ENCODE measurements at regions not wholly inside any gene's neighbourhood (a gene's known extent, or its start where the extent isn't known, plus 50 kb on each side); places are given as distances from the start of the nearest gene placed in this dataset.

DNA sequence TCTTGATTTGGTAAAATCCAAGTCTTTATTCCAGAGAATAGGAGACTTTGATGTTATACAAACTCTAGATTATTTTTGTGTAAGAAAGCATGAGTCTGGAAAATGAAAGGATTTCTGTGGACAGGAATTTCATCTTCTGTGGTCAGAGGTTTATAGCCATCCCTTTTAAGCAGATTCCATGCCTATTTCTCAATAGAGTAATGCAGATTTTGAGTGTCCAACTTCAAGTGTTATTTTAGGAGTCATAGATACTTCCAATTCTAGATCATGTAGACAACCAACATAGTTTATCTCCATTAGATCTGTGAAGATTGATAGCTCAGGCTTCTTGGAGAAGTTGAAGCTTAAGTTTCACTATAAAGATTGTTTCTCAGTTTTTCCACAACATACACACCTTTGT is 379.7 kb downstream of the PSAT1 start:
- Mint-ChIP-seq H3K4me3 (no peak overlapping the region), H3K36me3 (ENCODE audit: low read depth) (no peaks in the 10 kb centered on the region), H3K9me3 (no peaks in the 10 kb centered on the region), H3K27me3 (no peaks in the 10 kb centered on the region), H3K27ac (no peak overlapping the region), H3K4me1 (no peaks in the 10 kb centered on the region)
- POLR2A ChIA-PET = no interaction called here
- DNase-seq = no peak
- intact Hi-C loops (cut with micrococcal nuclease) = no loop called here
- CTCF ChIA-PET = no interaction called here
- TF ChIP-seq, protein P1, sequence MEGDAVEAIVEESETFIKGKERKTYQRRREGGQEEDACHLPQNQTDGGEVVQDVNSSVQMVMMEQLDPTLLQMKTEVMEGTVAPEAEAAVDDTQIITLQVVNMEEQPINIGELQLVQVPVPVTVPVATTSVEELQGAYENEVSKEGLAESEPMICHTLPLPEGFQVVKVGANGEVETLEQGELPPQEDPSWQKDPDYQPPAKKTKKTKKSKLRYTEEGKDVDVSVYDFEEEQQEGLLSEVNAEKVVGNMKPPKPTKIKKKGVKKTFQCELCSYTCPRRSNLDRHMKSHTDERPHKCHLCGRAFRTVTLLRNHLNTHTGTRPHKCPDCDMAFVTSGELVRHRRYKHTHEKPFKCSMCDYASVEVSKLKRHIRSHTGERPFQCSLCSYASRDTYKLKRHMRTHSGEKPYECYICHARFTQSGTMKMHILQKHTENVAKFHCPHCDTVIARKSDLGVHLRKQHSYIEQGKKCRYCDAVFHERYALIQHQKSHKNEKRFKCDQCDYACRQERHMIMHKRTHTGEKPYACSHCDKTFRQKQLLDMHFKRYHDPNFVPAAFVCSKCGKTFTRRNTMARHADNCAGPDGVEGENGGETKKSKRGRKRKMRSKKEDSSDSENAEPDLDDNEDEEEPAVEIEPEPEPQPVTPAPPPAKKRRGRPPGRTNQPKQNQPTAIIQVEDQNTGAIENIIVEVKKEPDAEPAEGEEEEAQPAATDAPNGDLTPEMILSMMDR (IDR thresholded peaks at IDR 0.05) = no peak
- ATAC-seq (ENCODE audit: low read depth) = no peak

DNA sequence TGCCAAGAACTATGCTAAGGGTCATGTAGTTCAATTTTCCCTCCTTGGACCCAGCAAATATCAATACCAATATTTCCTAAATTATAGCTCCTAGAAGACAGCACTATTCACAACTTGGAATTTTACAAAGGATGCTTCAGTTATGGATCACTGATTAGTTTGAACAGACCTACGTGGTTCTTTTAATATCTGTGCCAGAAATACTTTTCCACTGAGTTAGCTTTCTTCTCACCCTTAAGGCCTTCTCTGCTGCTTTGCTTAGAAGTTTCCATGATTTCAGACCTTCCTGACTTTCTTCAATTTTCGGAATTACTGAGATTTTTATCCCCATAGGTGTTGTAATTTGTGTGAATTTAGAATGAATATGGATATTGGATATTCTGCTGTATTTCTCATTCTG is 380.4 kb downstream of the PSAT1 start:
- CTCF ChIA-PET = no interaction called here
- Mint-ChIP-seq H3K36me3 (ENCODE audit: low read depth) (no peaks in the 10 kb centered on the region), H3K4me1 (no peaks in the 10 kb centered on the region), H3K4me3 (no peak overlapping the region), H3K27ac (no peak overlapping the region), H3K27me3 (no peaks in the 10 kb centered on the region), H3K9me3 (no peaks in the 10 kb centered on the region)
- DNase-seq = no peak
- intact Hi-C loops (cut with micrococcal nuclease) = no loop called here
- ATAC-seq (ENCODE audit: low read depth) = no peak
- POLR2A ChIA-PET = no interaction called here
- TF ChIP-seq, protein P1 (IDR thresholded peaks at IDR 0.05) = no peak

DNA sequence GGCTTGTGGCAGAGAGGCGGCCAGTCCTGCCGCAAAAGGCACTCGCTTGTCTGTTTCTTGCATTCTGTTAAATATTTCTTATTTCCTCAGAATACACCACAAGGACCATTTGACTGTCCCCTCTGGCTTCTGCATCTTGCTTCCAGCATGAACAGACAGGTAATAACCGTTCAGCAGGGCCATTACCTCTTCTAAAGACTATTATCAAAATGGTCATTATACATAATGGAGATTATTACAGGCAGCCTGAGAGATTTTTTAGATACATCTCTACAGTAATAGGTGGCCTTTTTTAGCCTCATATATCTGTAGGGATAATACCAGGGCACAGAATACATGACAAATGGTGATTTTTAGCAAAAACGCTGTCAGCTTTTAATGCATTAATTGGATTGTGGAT is 382.0 kb downstream of the PSAT1 start:
- Mint-ChIP-seq H3K4me3 (no peak overlapping the region), H3K27me3 (no peaks in the 10 kb centered on the region), H3K36me3 (ENCODE audit: low read depth) (no peaks in the 10 kb centered on the region), H3K4me1 (no peaks in the 10 kb centered on the region), H3K27ac (no peak overlapping the region), H3K9me3 (no peaks in the 10 kb centered on the region)
- TF ChIP-seq, protein P1 (IDR thresholded peaks at IDR 0.05) = no peak
- intact Hi-C loops (cut with micrococcal nuclease) = no loop called here
- DNase-seq = no peak
- CTCF ChIA-PET = no interaction called here
- POLR2A ChIA-PET = no interaction called here
- no peak for ATAC-seq (ENCODE audit: low read depth)

DNA sequence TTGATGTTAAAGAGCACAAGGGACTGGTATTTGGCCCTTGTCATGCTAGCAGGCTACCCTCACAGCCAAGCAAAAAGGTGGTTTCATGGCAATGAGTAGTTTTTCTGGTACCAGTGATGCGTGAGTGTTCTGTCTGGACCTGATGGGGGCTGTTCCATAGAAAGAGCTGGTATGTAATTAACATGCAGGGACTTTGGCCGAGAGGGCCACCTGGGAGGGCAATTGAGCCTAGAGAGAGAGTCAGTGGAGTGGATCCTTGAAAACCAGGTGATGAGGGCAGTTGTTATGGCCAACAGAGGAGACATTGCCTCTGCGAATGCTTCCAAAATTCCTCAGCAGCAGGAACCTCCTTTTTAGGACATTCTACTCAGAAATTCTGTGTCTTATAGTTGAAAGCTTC is 383.3 kb downstream of the PSAT1 start:
- H3K4me3 Mint-ChIP-seq = no peak overlapping the region
- no peaks in the 10 kb centered on the region for H3K36me3 Mint-ChIP-seq (ENCODE audit: low read depth)
- no peaks in the 10 kb centered on the region for H3K9me3 Mint-ChIP-seq
- H3K27me3 Mint-ChIP-seq = no peaks in the 10 kb centered on the region
- H3K27ac Mint-ChIP-seq = no peak overlapping the region
- no peak for ATAC-seq (ENCODE audit: low read depth)
- CTCF ChIA-PET = no interaction called here
- H3K4me1 Mint-ChIP-seq = no peaks in the 10 kb centered on the region
- POLR2A ChIA-PET = no interaction called here
- DNase-seq = no peak
- TF ChIP-seq, protein P1 (IDR thresholded peaks at IDR 0.05) = no peak
- intact Hi-C loops (cut with micrococcal nuclease) = no loop called here

DNA sequence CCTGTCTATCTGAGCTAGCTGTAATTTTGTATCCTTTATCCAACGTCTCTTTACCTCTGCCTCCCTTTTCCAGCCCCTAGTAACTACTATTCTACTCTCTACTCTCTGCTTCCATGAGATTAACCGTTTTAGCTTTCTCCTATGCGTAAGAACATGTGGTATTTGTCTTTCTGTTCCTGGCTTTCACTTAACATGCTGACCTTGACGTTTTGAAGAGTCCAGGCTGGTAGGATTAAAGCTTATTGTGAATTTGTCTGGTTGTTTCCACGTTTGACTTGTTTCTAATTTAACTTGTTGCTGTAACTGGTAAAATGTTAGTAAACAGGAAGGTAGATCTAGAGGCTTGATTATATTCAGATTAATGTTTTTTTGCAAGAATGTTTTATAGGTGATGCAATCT is 385.3 kb downstream of the PSAT1 start:
- intact Hi-C loops (cut with micrococcal nuclease) = no loop called here
- Mint-ChIP-seq H3K4me1 (no peaks in the 10 kb centered on the region), H3K9me3 (no peaks in the 10 kb centered on the region), H3K36me3 (ENCODE audit: low read depth) (no peaks in the 10 kb centered on the region), H3K27ac (no peak overlapping the region), H3K27me3 (no peaks in the 10 kb centered on the region), H3K4me3 (no peak overlapping the region)
- POLR2A ChIA-PET = no interaction called here
- TF ChIP-seq, protein P1 (IDR thresholded peaks at IDR 0.05) = no peak
- no peak for DNase-seq
- CTCF ChIA-PET = no interaction called here
- no peak for ATAC-seq (ENCODE audit: low read depth)
